K562 (cell line): ENCODE measurements at regions not wholly inside any gene's neighbourhood (a gene's known extent, or its start where the extent isn't known, plus 50 kb on each side); places are given as distances from the start of the nearest gene placed in this dataset.

Experiments used
- ATAC-seq: fragments of 200-7000 bp; cut with Tn5 transposase; 3 replicates; pipeline ENCODE4 v1.9.1; 2020; ENCODE audit warnings: moderate library complexity
- BruUV-seq: library from RNA; stranded (reverse); fragments of 400-500 nt; replicated peaks from 2 replicates; lab custom pipeline; 2021; lab: Mats Ljungman, UMichigan
- CTCF ChIA-PET: fragments of 300-600 bp; formaldehyde crosslinking; extraction: SDS; loops from one replicate; lab custom pipeline; 2021; ENCODE audit warnings: low intra/inter-chr PET ratio; lab: Yijun Ruan, JAX
- POLR2A ChIA-PET: fragments of 300-600, 350-650 bp; sonication (Branson Sonifier 250); formaldehyde crosslinking; extraction: SDS; loops from one replicate; lab custom pipeline; 2021; ENCODE audit warnings: antibody characterized with exemption, inconsistent platforms; lab: Yijun Ruan, JAX
- DNase-seq, 4 experiments: peaks; one replicate each; pipeline versions ENCODE4 v3.0.0 to v3.0.0-alpha.2; 2011 to 2018; ENCODE audit warnings: low spot score in 3 of 4, mixed read lengths in 3 of 4; ENCODE audit errors: extremely low read depth in 1 of 4
- FAIRE-seq: peaks from 2 replicates; lab custom pipeline; 2011; peaks lifted over from hg19 to GRCh38; lab: Jason Lieb, UNC
- H2AFZ ChIP-seq: 2 replicates; pipeline ENCODE4 v1.6.0; 2011; ENCODE audit warnings: low read depth, low read length, control low read depth, inconsistent platforms
- H3K27ac ChIP-seq: fragments of 200-600 bp; 3 replicates; pipeline ENCODE4 v1.8.0; 2011; ENCODE audit warnings: low read depth, mild to moderate bottlenecking, control low read depth, inconsistent platforms, low read length, moderate library complexity, mixed read lengths; ENCODE audit errors: extremely low read depth
- H3K27me3 ChIP-seq, 2 experiments: fragments of 300-600 bp in 1 of 2; 2 replicates in 1 of 2; 3 replicates in 1 of 2; pipeline versions ENCODE4 v1.6.0 to v1.8.0; 2011; ENCODE audit warnings: inconsistent platforms in 2 of 2, low read length in 2 of 2, mild to moderate bottlenecking in 1 of 2, mixed read lengths in 1 of 2, moderate library complexity in 1 of 2; ENCODE audit not compliant: control insufficient read depth in 2 of 2, insufficient read depth in 2 of 2
- H3K36me3 ChIP-seq: fragments of 300-600 bp; 3 replicates; pipeline ENCODE4 v1.8.0; 2011; ENCODE audit warnings: mild to moderate bottlenecking, low read length, inconsistent platforms; ENCODE audit not compliant: control insufficient read depth, insufficient read depth
- H3K4me1 ChIP-seq, 2 experiments: fragments of 200-600 bp in 1 of 2; replicated peaks in 1 of 2; 2 replicates in 1 of 2; 3 replicates in 1 of 2; pipeline versions ENCODE4 v1.5.1 to v1.8.0; 2011; ENCODE audit warnings: inconsistent platforms in 2 of 2, low read length in 2 of 2, mild to moderate bottlenecking in 1 of 2, mixed read lengths in 1 of 2, moderate library complexity in 1 of 2; ENCODE audit not compliant: control insufficient read depth in 2 of 2, insufficient read depth in 2 of 2
- H3K4me2 ChIP-seq: 2 replicates; pipeline ENCODE4 v1.6.1; 2011; ENCODE audit warnings: low read length, control low read depth, inconsistent platforms, mixed read lengths; ENCODE audit not compliant: insufficient read depth
- H3K4me3 ChIP-seq: fragments of 200-600 bp; sonication (generic), shearing (Covaris generic); 2 replicates; pipeline ENCODE4 v1.5.1; 2016; ENCODE audit warnings: control low read depth, inconsistent platforms
- H3K79me2 ChIP-seq: fragments of 200-600 bp; 3 replicates; pipeline ENCODE4 v1.8.0; 2011; ENCODE audit warnings: low read length, inconsistent platforms; ENCODE audit not compliant: control insufficient read depth, insufficient read depth
- H3K9ac ChIP-seq, 2 experiments: 2 replicates each; pipeline versions ENCODE4 v1.6.0 to v1.6.1; 2011; ENCODE audit warnings: low read depth in 2 of 2, low read length in 2 of 2, control low read depth in 1 of 2, inconsistent platforms in 1 of 2, mild to moderate bottlenecking in 1 of 2, mixed read lengths in 1 of 2; ENCODE audit not compliant: insufficient read depth in 1 of 2
- H3K9me1 ChIP-seq: one replicate; pipeline ENCODE4 v1.6.0; 2011; ENCODE audit warnings: inconsistent platforms, mild to moderate bottlenecking, low read length, moderate library complexity; ENCODE audit not compliant: control insufficient read depth, insufficient read depth
- H3K9me3 ChIP-seq: replicated peaks from 2 replicates; pipeline ENCODE4 v1.5.1; 2011; ENCODE audit warnings: low read depth, low read length, inconsistent platforms; ENCODE audit not compliant: control insufficient read depth, insufficient read depth
- H4K20me1 ChIP-seq: replicated peaks from 2 replicates; pipeline ENCODE4 v1.6.1; 2011; ENCODE audit warnings: low read length, inconsistent platforms, mixed read lengths; ENCODE audit not compliant: control insufficient read depth, insufficient read depth
- CREB3L1 ChIP-seq: fragments of 450-650 bp; IDR thresholded peaks from 2 replicates; pipeline ENCODE4 v1.6.1; 2014; ENCODE audit warnings: low read depth, mild to moderate bottlenecking, moderate library complexity, borderline replicate concordance
- CTBP1 ChIP-seq: fragments of 450-650 bp; IDR thresholded peaks from 2 replicates; pipeline ENCODE4 v1.6.1; 2016; ENCODE audit warnings: borderline replicate concordance
- E2F8 ChIP-seq: fragments of 450-650 bp; IDR thresholded peaks from 2 replicates; pipeline ENCODE4 v1.7.1; 2018; ENCODE audit warnings: mild to moderate bottlenecking, low read depth; ENCODE audit not compliant: partially characterized antibody
- EP300 ChIP-seq: IDR thresholded peaks from 2 replicates; pipeline ENCODE4 v1.6.1; 2012; ENCODE audit warnings: low read length, improper control_type of control experiment
- EWSR1 ChIP-seq: fragments of 450-650 bp; IDR thresholded peaks from 2 replicates; pipeline ENCODE4 v1.6.1; 2018; ENCODE audit warnings: borderline replicate concordance, mild to moderate bottlenecking, low read depth, moderate library complexity; ENCODE audit not compliant: partially characterized antibody
- FOXO4 ChIP-seq: fragments of 450-650 bp; formaldehyde crosslinking; IDR thresholded peaks from 2 replicates; pipeline ENCODE4 v1.4.0; 2020; ENCODE audit warnings: mild to moderate bottlenecking, moderate library complexity
- SREBF2 ChIP-seq: sonication (generic); formaldehyde crosslinking; IDR thresholded peaks from 2 replicates; pipeline ENCODE4 v1.4.0; 2020; ENCODE audit warnings: mild to moderate bottlenecking, missing genetic modification reagents
- TRIM25 ChIP-seq: fragments of 450-650 bp; IDR thresholded peaks from 2 replicates; pipeline ENCODE4 v1.7.0; 2016; ENCODE audit warnings: borderline replicate concordance
- XRCC5 ChIP-seq: fragments of 200-400 bp; formaldehyde crosslinking; IDR thresholded peaks from 2 replicates; pipeline ENCODE4 v1.6.1; 2017; ENCODE audit warnings: low read depth, mild to moderate bottlenecking, low read length
- ZBTB49 ChIP-seq: sonication (generic); formaldehyde crosslinking; IDR thresholded peaks from 2 replicates; pipeline ENCODE4 v1.8.0; 2022; ENCODE audit warnings: missing genetic modification reagents, mild to moderate bottlenecking, borderline replicate concordance
- ZNF449 ChIP-seq: fragments of 250-450 bp; sonication (Bioruptor Pico); IDR thresholded peaks from 2 replicates; pipeline ENCODE4 v1.8.0; 2022; ENCODE audit warnings: moderate library complexity, mild to moderate bottlenecking, inconsistent platforms
- WGBS: fragments of 100-300 bp; shearing (Covaris generic); methylation state at CpG from one replicate; pipeline ENCODE4 v1.1.6; 2016; ENCODE audit warnings: low coverage, mixed read lengths; ENCODE audit not compliant: insufficient coverage; ENCODE audit errors: missing lambda C conversion rate; 5-methylcytosine and 5-hydroxymethylcytosine counted together
- in situ Hi-C: fragments of 300-500 bp; cut with MboI; formaldehyde crosslinking; loops from 4 replicates; pipeline ENCODE4 v1.15.0; 2018; ENCODE audit warnings: inconsistent platforms, mixed read lengths
- intact Hi-C: fragments of 100-400 bp; cut with micrococcal nuclease; formaldehyde crosslinking; loops from 2 replicates; pipeline ENCODE4 v1.14.2; 2022

- WGBS, result 0% methylated on average over 20 of the region's 20 CpGs
- no TSS peak for BruUV-seq
- intact Hi-C loops (no loop called here), in situ Hi-C loops (no loop called here)
- Histone ChIP-seq H3K4me1 (no peaks in the 10 kb centered on the region), H3K4me3 (no peak overlapping the region), H2AFZ (no peak overlapping the region), H3K9ac (no peak overlapping the region), H3K9me1 (no peaks in the 10 kb centered on the region), H3K4me2 (no peak overlapping the region), H3K27me3 (no peaks in the 10 kb centered on the region), H3K27ac (no peak overlapping the region), H3K9me3 (no peaks in the 10 kb centered on the region), H4K20me1 (no peaks in the 10 kb centered on the region), H3K79me2 (no peaks in the 10 kb centered on the region), H3K36me3 (no peaks in the 10 kb centered on the region)
- no peak for DNase-seq
- POLR2A ChIA-PET, result no interaction called here
- CTCF ChIA-PET, result no interaction called here
- no peak for ATAC-seq
- FAIRE-seq, result no peak
- TF ChIP-seq FOXO4 (CRISPR knock-in tag) (no peak), TRIM25 (no peak), EWSR1 (no peak), CREB3L1 (no peak), CTBP1 (no peak), SREBF2 (CRISPR knock-in tag) (no peak), ZNF449 (no peak), EP300 (no peak), ZBTB49 (CRISPR knock-in tag) (no peak), E2F8 (no peak), XRCC5 (no peak)
These were observed 611.9 kb downstream of the IRX1 start for GRCh38 chr5:4207486-4207885.
